ENCODE measurements at regions not wholly inside any gene's neighbourhood (a gene's known extent, or its start where the extent isn't known, plus 50 kb on each side); places are given as distances from the start of the nearest gene placed in this dataset.

- Mint-ChIP-seq H3K27ac (ENCODE audit: unreplicated experiment) (no peak overlapping the region), H3K36me3 (ENCODE audit: low read depth, unreplicated experiment) (no peaks in the 10 kb centered on the region), H3K27me3 (ENCODE audit: unreplicated experiment) (peaks cover 1% of the 10 kb centered on the region), H3K9me3 (ENCODE audit: unreplicated experiment) (no peaks in the 10 kb centered on the region), H3K4me1 (ENCODE audit: unreplicated experiment) (no peaks in the 10 kb centered on the region), H3K4me3 (ENCODE audit: unreplicated experiment) (no peak overlapping the region)
- DNase-seq (ENCODE audit: low spot score) = no peak
- TF ChIP-seq CTCF (IDR thresholded peaks at IDR 0.05; ENCODE audit: unreplicated experiment) = no peak
Measured at GRCh38 chr1:221643404-221644144, 98.3 kb downstream of the DUSP10 start.

GRCh38 chr1:221644145-221644448, 97.8 kb downstream of the DUSP10 start:
- no peak overlapping the region for H3K27ac Mint-ChIP-seq (ENCODE audit: unreplicated experiment)

GRCh38 chr1:221644663-221645258, 97.1 kb downstream of the DUSP10 start:
- no peak for TF ChIP-seq CTCF (IDR thresholded peaks at IDR 0.05; ENCODE audit: unreplicated experiment)
- Mint-ChIP-seq H3K36me3 (ENCODE audit: low read depth, unreplicated experiment) (no peaks in the 10 kb centered on the region), H3K9me3 (ENCODE audit: unreplicated experiment) (no peaks in the 10 kb centered on the region), H3K27ac (ENCODE audit: unreplicated experiment) (no peak overlapping the region), H3K27me3 (ENCODE audit: unreplicated experiment) (peaks cover 1% of the 10 kb centered on the region), H3K4me1 (ENCODE audit: unreplicated experiment) (no peaks in the 10 kb centered on the region), H3K4me3 (ENCODE audit: unreplicated experiment) (no peak overlapping the region)
- DNase-seq (ENCODE audit: low spot score) = no peak

More at GRCh38 chr1:221644145-221644448, 97.8 kb downstream of the DUSP10 start:
- H3K36me3 Mint-ChIP-seq (ENCODE audit: low read depth, unreplicated experiment) = no peaks in the 10 kb centered on the region
- peaks cover 1% of the 10 kb centered on the region for H3K27me3 Mint-ChIP-seq (ENCODE audit: unreplicated experiment)
- TF ChIP-seq CTCF (IDR thresholded peaks at IDR 0.05; ENCODE audit: unreplicated experiment) = no peak
- H3K4me1 Mint-ChIP-seq (ENCODE audit: unreplicated experiment) = no peaks in the 10 kb centered on the region
- DNase-seq (ENCODE audit: low spot score) = no peak
- no peak overlapping the region for H3K4me3 Mint-ChIP-seq (ENCODE audit: unreplicated experiment)
- H3K9me3 Mint-ChIP-seq (ENCODE audit: unreplicated experiment) = no peaks in the 10 kb centered on the region

- no peak overlapping the region for H3K27ac Mint-ChIP-seq (ENCODE audit: unreplicated experiment)
- H3K36me3 Mint-ChIP-seq (ENCODE audit: low read depth, unreplicated experiment) = no peaks in the 10 kb centered on the region
- no peak for DNase-seq (ENCODE audit: low spot score)
- no peaks in the 10 kb centered on the region for H3K9me3 Mint-ChIP-seq (ENCODE audit: unreplicated experiment)
- H3K4me1 Mint-ChIP-seq (ENCODE audit: unreplicated experiment) = no peaks in the 10 kb centered on the region
- TF ChIP-seq CTCF (IDR thresholded peaks at IDR 0.05; ENCODE audit: unreplicated experiment) = no peak
- no peaks in the 10 kb centered on the region for H3K27me3 Mint-ChIP-seq (ENCODE audit: unreplicated experiment)
- no peak overlapping the region for H3K4me3 Mint-ChIP-seq (ENCODE audit: unreplicated experiment)
Measured at GRCh38 chr1:221648201-221648600, 93.7 kb downstream of the DUSP10 start.

All from endothelial cell (in vitro differentiated cells).